SK-N-SH treated with all-trans-retinoic acid at 6 μM for 48 hours (cell line): ENCODE measurements at regions not wholly inside any gene's neighbourhood (a gene's known extent, or its start where the extent isn't known, plus 50 kb on each side); places are given as distances from the start of the nearest gene placed in this dataset.
A peak's percentile ranks its signal among the peaks of the same experiment; 100 is the strongest.

Experiments
- ATAC-seq: fragments of 200-7000 bp; cut with Tn5 transposase; 3 replicates; pipeline ENCODE4 v1.9.1; 2020; ENCODE audit warnings: mild to moderate bottlenecking, moderate library complexity
- ARNTL ChIP-seq: fragments of 450-650 bp; formaldehyde crosslinking; IDR thresholded peaks from 2 replicates; pipeline ENCODE4 v1.5.0; 2020; ENCODE audit warnings: low read depth, mild to moderate bottlenecking, moderate library complexity, borderline replicate concordance
- BACH2 ChIP-seq: fragments of 250-450 bp; sonication (Bioruptor Pico); IDR thresholded peaks from 2 replicates; pipeline ENCODE4 v1.9.0; 2021; ENCODE audit warnings: mild to moderate bottlenecking, borderline replicate concordance
- CREB5 ChIP-seq: fragments of 250-450 bp; sonication (Bioruptor Pico); IDR thresholded peaks from 2 replicates; pipeline ENCODE4 v1.5.1; 2020; ENCODE audit warnings: low read depth, mild to moderate bottlenecking, moderate library complexity
- CSDC2 ChIP-seq: fragments of 250-450 bp; sonication (Bioruptor Pico); IDR thresholded peaks from 2 replicates; pipeline ENCODE4 v1.5.0; 2020; ENCODE audit warnings: mild to moderate bottlenecking, moderate library complexity
- CSRNP3 ChIP-seq: fragments of 250-450 bp; sonication (Bioruptor Pico); IDR thresholded peaks from 2 replicates; pipeline ENCODE4 v1.5.1; 2021; ENCODE audit warnings: mild to moderate bottlenecking, moderate library complexity
- GLIS3 ChIP-seq: fragments of 250-450 bp; sonication (Bioruptor Pico); IDR thresholded peaks from 2 replicates; pipeline ENCODE4 v1.5.0; 2020; ENCODE audit warnings: mild to moderate bottlenecking, moderate library complexity
- ISL1 ChIP-seq: fragments of 250-450 bp; sonication (Bioruptor Pico); IDR thresholded peaks from 2 replicates; pipeline ENCODE4 v2.1.2; 2022; ENCODE audit warnings: mild to moderate bottlenecking, moderate library complexity
- PATZ1 ChIP-seq: fragments of 250-450 bp; sonication (Bioruptor Pico); IDR thresholded peaks from 2 replicates; pipeline ENCODE4 v1.8.0; 2020; ENCODE audit warnings: mild to moderate bottlenecking, moderate library complexity, borderline replicate concordance
- RARB ChIP-seq: fragments of 250-450 bp; sonication (Bioruptor Pico); IDR thresholded peaks from 2 replicates; pipeline ENCODE4 v1.8.0; 2021; ENCODE audit warnings: mild to moderate bottlenecking, moderate library complexity
- TCF4 ChIP-seq: fragments of 250-450 bp; sonication (Bioruptor Pico); IDR thresholded peaks from 2 replicates; pipeline ENCODE4 v1.8.0; 2021; ENCODE audit warnings: mild to moderate bottlenecking, moderate library complexity, borderline replicate concordance
- TOX ChIP-seq: fragments of 250-450 bp; sonication (Bioruptor Pico); IDR thresholded peaks from 2 replicates; pipeline ENCODE4 v1.8.0; 2021; ENCODE audit warnings: mild to moderate bottlenecking, moderate library complexity, borderline replicate concordance
- TSHZ2 ChIP-seq: fragments of 250-450 bp; sonication (Bioruptor Pico); IDR thresholded peaks from 2 replicates; pipeline ENCODE4 v1.5.0; 2020; ENCODE audit warnings: mild to moderate bottlenecking, moderate library complexity
- ZFP3 ChIP-seq: fragments of 250-450 bp; sonication (Bioruptor Pico); IDR thresholded peaks from 2 replicates; pipeline ENCODE4 v1.5.0; 2020; ENCODE audit warnings: mild to moderate bottlenecking, moderate library complexity
- ZFP30 ChIP-seq: fragments of 450-650 bp; formaldehyde crosslinking; IDR thresholded peaks from 2 replicates; pipeline ENCODE4 v1.5.0; 2022; ENCODE audit warnings: mild to moderate bottlenecking, moderate library complexity
- ZNF70 ChIP-seq: fragments of 450-650 bp; formaldehyde crosslinking; IDR thresholded peaks from 2 replicates; pipeline ENCODE4 v1.5.0; 2020; ENCODE audit warnings: mild to moderate bottlenecking, moderate library complexity
- ZNF8 ChIP-seq: fragments of 450-650 bp; formaldehyde crosslinking; IDR thresholded peaks from 2 replicates; pipeline ENCODE4 v1.5.0; 2020; ENCODE audit warnings: mild to moderate bottlenecking, moderate library complexity

GRCh38 chr5:121138952-121139351 is 674.9 kb downstream of the PRR16 start:
- no peak for TF ChIP-seq ZNF70
- no peak for TF ChIP-seq CSDC2 (CRISPR knock-in tag)
- TF ChIP-seq TCF4 = peak; percentile 57; the same call in 1 of the 2 replicates
- ATAC-seq = peak; percentile 48

- peak; percentile 73 for ATAC-seq
- TF ChIP-seq ZFP3 (CRISPR knock-in tag) = peak; percentile 64; the same call in 1 of the 2 replicates
- TF ChIP-seq ISL1 (CRISPR knock-in tag) = peak; percentile 94
- no peak for TF ChIP-seq ZNF8
- no peak for TF ChIP-seq ARNTL (CRISPR knock-in tag)
Measured at GRCh38 chr5:121144764-121145163, 680.7 kb downstream of the PRR16 start.

- no peak for ATAC-seq
- TF ChIP-seq PATZ1 (CRISPR knock-in tag) (no peak), CSDC2 (CRISPR knock-in tag) (no peak), GLIS3 (no peak), CREB5 (CRISPR knock-in tag) (no peak), ZNF8 (no peak)
Measured at GRCh38 chr5:121151534-121151933, 687.4 kb downstream of the PRR16 start.

GRCh38 chr5:121152411-121152810 is 688.3 kb downstream of the PRR16 start:
- ATAC-seq = no peak
- TF ChIP-seq TCF4 (no peak), TOX (CRISPR knock-in tag) (no peak), ZFP30 (CRISPR knock-in tag) (no peak), CSRNP3 (no peak), BACH2 (CRISPR knock-in tag) (no peak), TSHZ2 (no peak), RARB (CRISPR knock-in tag) (no peak)
- TF ChIP-seq, all 23 proteins: peak for 0

GRCh38 chr5:121156565-121156964 is 692.5 kb downstream of the PRR16 start:
- ATAC-seq = no peak
- TF ChIP-seq RARB (CRISPR knock-in tag) (no peak), ISL1 (CRISPR knock-in tag) (no peak), CSRNP3 (no peak), PATZ1 (CRISPR knock-in tag) (no peak), TOX (CRISPR knock-in tag) (no peak)
